ENCODE measurements at regions not wholly inside any gene's neighbourhood (a gene's known extent, or its start where the extent isn't known, plus 50 kb on each side); places are given as distances from the start of the nearest gene placed in this dataset.

GRCh38 chr7:67698354-67698753 is 701.7 kb downstream of the TYW1 start:
- no peak for DNase-seq

DNA sequence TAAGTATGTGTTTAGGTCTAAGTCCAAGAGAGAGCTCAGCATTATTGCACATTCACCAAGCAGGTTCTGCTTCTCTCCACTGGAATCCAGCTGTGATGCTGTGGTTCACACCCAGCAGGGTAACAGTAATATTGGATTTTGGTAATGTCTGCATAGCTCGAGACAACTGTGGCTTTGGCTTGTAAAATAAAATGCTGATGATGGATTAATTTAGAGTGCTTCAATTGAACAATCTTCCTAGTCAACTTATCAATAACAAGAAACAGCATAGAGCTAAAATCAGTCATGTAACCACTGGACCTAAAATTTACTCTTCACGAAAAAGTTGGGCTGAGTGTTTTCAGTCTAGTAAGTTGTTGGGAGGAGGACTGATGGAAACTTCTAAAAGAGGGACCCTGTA is 709.2 kb downstream of the TYW1 start:
- no peak for DNase-seq

GRCh38 chr7:67711706-67712105 is 715.1 kb downstream of the TYW1 start:
- DNase-seq: no peak

- no peak for DNase-seq
Measured at GRCh38 chr7:67713451-67714056, 716.9 kb downstream of the TYW1 start.

DNA sequence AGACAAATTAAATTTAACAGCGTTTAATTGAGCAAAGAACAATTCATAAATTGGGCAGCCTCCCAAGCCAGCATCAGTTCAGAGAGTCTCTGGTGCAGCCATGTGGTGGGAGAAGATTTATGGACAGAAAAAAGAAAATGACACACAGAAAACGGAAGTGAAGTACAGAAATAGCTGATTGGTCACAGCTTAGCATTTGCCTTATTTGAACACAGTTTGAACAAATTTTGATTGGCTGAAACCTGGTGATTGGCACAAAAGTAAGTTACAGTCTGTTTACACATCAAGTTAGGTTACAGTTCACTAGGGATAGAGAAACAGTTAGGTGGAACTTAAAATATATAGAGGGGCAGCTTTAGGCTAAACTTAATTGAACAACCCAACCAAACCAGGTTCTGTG is 720.1 kb downstream of the TYW1 start:
- no peak for DNase-seq

DNA sequence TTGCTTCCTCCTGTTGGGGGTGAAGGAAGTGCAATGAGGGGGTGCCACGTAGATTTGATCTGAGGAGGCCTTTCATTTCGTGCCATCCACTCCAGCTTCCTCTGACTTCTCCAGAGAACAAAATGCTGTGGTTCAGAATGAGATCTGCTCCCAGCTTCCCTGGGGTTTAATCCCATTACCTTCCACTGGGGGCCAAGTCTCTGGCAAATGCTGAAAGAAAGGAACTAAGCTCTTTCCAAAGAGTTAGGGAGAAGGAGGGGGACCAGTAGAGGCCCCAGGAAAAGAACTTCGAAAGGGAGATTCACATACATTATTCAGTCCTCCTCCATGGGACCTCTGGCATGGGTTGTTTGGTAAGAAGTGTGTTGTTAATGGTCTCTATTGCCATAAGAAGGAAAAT is 727.0 kb downstream of the TYW1 start:
- DNase-seq: no peak

DNA sequence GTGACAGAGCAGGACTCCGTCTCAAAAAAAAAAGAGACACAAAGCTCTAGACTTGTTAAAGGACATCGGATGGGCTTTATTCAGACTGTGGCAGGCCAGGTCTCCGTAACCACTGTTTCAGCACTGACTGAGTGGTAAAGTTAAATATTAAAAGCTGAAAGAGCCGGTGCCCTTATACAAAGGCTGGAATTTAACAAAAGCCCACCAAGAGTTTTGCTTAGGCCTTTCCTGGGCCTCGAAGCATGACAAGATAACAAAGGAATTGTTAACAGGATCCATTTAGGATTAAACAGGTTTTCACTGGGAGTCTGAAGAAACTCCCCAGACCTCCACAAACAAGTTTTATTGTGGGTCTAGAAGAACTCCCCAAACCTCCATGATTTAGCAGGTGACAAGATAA is 727.8 kb downstream of the TYW1 start:
- DNase-seq: no peak

DNA sequence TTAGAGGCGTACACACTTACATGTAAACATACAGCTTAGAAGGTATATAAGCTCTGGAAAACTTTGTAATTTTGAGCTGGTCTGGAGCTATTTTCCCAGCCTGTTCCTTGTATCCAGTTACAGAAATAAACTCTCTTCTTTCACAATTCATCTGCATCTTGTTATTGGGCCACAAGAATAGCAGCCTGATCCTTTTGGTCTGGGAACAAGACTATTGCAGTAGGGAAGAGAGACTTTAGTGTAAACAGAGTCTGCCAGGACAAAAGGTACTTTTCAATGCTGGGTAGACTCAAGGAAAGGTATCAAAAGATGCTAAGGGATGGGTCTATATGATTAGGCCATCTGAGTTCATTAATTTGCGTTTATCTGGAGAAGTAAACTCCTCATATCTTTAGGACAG is 728.3 kb downstream of the TYW1 start:
- no peak for DNase-seq

DNA sequence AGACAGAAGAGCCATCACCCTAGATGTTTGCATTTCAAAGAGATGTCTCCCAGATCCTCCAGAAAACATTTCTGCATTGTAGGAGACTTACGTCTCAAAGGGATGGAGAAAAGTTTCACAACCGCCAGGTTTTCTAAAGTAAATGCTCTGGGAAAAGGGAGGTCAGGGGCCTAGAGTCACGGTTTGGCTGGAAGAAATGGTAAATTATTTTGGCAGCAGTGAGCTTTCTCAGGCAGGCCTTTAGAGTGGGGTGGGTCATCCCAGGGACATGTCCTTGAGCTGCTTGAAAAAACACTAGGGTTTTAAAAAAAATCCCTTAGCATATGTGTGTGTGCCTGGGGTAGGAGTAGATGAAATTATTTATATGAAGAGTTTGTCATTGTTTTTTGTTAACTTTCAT is 728.8 kb downstream of the TYW1 start:
- DNase-seq: no peak

DNA sequence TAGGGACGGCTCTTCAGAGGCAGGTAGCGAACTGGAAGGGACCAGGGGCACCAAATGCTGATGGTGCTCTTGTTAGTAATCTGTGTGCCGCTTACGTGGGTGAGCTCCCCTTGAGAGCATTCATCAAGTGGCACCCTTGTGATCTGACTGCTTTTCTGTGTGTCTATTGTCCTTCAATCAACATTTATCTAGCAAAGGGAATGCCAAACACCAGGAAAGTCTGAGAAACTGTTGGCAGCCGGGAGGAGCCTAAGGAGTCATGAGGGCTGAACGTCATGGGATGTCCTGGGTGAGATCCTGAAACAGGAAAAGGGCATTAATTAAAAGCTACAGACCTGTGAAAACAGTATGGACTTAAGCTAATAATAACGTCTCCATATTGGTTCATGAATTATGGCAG is 733.1 kb downstream of the TYW1 start:
- DNase-seq: no peak

- DNase-seq: no peak
Measured at GRCh38 chr7:67731704-67732103, 735.1 kb downstream of the TYW1 start.

GRCh38 chr7:67732898-67733297 is 736.3 kb downstream of the TYW1 start:
- DNase-seq: no peak

DNA sequence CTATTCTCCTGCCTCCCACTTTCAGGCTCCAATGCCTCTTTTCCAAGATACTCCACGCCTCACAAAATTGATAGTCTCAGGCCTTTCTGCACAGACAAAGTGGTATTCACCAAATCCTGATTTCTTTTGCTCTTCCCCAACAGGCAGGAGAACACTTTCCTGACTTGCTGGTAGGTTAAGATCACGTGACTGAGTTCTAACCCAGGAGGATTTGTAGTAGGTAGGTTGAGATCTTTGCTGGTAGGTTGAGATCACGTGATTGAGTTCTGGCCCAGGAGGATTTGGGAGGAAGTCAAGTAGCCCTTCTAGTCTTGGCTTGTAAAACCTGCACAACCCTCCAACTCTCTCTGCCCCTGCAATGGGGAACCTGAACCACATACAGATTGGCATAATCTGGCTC is 741.5 kb downstream of the TYW1 start:
- DNase-seq: no peak

DNA sequence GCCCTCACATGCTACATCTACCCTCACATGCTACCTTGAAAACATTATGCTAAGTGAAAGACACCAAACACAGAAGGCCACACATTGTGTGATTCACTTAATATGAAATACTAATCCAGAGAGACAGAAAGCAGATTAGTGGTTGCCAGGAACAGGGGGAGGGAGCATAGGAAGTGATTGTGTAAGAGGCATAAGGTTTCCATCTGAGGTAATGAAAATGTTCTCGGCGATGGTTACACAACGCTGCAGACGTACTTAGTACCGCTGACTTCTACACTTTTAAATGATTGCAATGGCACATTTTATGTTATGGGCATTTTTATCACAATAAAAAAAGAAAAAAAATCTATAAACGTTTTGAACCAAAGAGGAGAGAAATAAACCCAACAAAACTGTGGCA is 742.3 kb downstream of the TYW1 start:
- DNase-seq: no peak

DNA sequence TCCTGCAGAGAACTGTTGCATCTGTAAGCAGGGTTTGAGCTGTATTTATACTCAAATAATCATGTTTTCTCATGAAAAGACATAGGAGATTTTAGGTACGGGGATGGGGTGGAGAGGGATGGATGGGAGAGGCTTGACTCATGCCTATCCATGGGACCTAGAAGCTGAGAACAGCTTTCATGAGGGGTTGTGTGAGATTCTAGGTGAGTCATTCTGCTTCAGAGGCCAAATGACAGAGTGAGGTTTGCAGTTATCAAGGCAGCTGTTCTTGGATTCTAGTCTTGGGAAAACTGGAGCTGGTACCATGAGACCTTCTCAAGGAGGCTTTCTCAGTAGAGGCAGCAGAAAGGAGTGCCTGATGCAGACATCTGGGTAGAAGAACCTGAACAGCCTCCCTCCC is 746.9 kb downstream of the TYW1 start:
- no peak for DNase-seq

DNA sequence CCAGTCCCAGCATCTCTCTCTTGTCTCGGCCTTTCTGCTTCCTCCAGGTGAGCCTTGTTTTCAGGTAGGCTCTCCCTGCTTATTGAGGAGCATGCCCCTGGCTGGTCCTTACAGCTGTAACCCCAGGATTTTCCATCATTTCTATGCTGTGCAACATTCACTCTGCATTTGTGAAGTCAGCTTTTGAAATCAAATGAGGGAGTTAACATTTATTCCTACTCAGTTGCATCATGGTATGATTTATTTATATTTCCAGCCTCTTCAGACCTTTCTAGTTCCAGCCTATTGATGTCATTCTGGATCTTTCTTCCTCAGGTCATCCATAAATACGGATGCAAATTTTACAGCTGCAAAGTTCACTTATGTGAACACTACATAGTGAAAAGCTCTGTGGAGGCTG is 755.6 kb downstream of the TYW1 start:
- DNase-seq: no peak

DNA sequence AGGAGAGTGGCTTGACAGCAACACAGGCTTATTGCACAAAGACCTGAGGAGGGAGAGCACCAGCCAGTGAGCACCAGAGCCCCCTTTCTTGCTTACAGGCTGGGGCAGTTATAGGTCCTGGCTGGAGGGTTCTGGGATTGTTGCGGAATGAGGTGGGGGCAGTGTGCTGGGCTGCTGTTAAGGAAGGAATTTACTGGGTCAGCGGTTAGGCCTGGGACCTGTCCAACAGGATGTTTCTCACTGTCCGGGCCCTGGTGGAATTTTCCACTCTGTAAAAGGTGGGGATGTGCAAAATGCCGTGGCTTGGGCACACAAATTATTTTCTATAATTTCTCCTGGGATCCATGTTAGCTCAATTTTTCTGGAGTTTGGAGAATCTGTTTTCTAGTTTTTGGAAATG is 757.3 kb downstream of the TYW1 start:
- no peak for DNase-seq

DNA sequence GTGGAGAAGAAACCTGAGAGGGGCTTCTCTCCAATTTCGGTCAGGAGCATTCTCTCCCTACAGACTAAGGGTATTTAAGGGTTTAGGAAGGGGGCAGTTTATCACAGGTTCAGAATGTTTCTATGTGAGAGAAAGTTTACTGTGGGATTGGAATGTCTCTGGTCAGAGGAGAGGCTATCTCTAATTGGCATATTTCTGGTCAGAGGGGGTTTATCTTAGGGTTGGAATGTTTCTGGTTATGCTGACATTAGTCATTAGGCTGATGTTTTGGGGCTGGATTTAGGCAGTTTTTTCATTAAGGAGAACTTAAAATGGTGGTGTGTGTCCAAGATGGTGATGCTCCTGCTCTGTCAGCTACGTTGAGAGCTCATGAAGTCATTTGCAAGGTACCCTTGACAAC is 758.0 kb downstream of the TYW1 start:
- DNase-seq: no peak

DNA sequence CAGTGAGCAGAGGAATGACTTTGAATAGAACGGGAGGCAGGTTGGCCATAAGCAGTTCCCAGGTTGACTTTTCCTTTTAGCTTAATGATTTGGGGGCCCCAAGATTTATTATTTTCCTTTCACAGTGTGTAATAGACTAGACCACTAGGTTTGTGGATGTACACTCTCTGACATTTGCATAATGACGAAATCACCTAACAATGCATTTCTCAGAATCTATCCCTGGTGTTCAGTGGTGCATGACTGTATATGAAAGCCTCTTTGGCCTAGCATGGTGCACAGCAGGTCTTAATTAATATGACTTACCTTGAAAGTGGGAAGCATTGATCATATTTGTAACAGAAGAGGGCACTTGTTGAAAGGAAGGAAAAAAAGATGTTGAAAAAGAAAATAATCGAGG is 761.9 kb downstream of the TYW1 start:
- DNase-seq: no peak

- DNase-seq: no peak
Measured at GRCh38 chr7:67760971-67761370, 764.3 kb downstream of the TYW1 start.

DNA sequence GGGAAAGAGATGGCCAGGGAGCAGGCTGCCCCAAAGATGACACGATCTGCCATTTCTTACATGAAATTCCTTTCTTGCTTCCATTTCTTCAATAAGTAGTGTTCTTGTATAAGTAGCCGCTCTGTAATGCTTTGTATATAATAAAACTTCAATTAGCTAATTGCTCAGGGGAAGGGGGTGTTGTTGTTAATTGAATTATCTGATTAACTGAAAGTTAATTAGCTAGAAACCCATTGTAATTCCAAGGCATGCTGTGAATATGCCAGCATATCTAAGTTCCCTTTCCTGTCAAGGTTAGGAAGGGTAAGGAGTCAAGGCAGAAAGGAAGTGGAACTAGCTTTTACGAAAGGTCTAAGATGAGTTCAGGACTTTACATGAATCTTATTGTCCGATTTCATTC is 765.9 kb downstream of the TYW1 start:
- DNase-seq: no peak

- no peak for DNase-seq
Measured at GRCh38 chr7:67764289-67764688, 767.7 kb downstream of the TYW1 start.

DNA sequence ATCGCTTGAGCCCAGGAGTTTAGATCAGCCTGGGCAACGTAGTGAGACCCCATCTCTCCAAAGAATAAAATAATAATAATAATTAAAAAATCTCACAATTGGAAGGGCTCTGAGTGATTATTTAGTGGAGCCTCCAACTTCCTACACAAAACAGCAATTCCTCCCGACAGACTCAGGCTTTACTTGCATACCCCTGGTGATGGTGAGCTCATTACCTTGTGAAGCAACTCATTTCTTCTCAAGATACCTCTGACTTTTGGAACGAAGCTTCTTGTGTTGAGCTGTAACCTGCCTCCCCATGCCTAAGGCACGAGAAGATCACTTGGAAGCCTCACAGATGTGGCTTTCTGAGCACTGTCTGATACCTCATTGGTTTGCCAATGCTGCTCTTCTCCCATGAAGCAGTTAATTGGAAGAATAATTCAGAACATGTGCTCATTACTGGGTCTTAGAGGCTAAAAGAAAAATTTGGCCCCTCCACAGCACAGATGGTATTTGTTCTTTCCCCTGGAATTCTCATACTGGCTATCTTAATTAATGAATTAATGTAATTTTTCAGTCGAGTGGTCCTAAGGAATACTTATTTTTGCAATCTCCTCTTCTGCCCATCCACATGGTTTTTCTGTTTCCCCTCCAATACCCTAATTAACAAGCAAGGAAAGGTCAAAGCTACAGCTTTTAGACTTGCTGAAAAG is 769.0 kb downstream of the TYW1 start:
- no peak for DNase-seq

DNA sequence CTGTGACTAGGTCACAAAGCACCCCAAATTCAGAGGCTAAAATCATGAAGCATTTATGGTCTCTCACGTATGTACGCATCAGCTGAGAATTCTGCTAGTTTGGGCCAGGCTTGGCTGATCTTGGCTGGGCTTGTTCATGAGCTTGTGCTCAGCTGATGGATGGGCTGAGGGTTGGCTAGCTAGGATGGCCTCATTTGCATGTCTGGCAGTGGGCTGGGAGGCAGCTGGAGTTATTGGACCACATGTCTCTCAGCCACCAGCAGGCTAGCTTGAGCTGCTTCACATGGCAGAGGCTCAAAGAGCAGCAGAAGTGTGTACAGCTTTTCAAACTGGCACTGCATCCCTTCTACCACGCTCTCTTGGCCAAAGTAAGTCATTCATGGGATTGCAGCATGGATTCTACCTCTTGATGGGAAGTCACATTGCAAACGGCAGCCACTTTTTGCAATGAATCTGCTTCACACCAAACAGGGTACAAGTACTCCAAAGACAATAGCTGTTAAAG is 770.3 kb downstream of the TYW1 start:
- DNase-seq: no peak

Data from CD4-positive, alpha-beta T cell treated with Interleukin-17A for 1 hour (primary cell).